GM18502 (cell line): ENCODE measurements at regions not wholly inside any gene's neighbourhood (a gene's known extent, or its start where the extent isn't known, plus 50 kb on each side); places are given as distances from the start of the nearest gene placed in this dataset.
"Not testable (repeated sequence)": the region's sequence is repeated elsewhere in the genome, so short reads cannot be mapped to it uniquely, and the experiment has no call there.

Experiments
- ATAC-seq: cut with Tn5 transposase; IDR thresholded peaks from one replicate; pipeline ENCODE4 v1.9.1; 2021; ENCODE audit warnings: mild to moderate bottlenecking; ENCODE audit not compliant: unreplicated experiment, poor library complexity

GRCh38 chr3:176375519-176375918 is 821.8 kb downstream of the TBL1XR1 start:
- no peak for ATAC-seq

- no peak for ATAC-seq
These were observed 835.0 kb downstream of the TBL1XR1 start for GRCh38 chr3:176362191-176362731.

GRCh38 chr3:176359211-176359610 is 838.1 kb downstream of the TBL1XR1 start:
- ATAC-seq, result no peak

GRCh38 chr3:176357891-176358290 is 839.4 kb downstream of the TBL1XR1 start:
- no peak for ATAC-seq

GRCh38 chr3:176354843-176355242 is 842.4 kb downstream of the TBL1XR1 start:
- no peak for ATAC-seq

GRCh38 chr3:176352716-176353334 is 844.5 kb downstream of the TBL1XR1 start:
- no peak for ATAC-seq

GRCh38 chr3:176351408-176351807 is 845.9 kb downstream of the TBL1XR1 start:
- no peak for ATAC-seq

- ATAC-seq, result no peak
These were observed 847.6 kb downstream of the TBL1XR1 start for GRCh38 chr3:176349706-176350105.

GRCh38 chr3:176347424-176348146 is 849.7 kb downstream of the TBL1XR1 start:
- ATAC-seq, result no peak

- no peak for ATAC-seq
These were observed 855.3 kb downstream of the TBL1XR1 start for GRCh38 chr3:176341963-176342362.

GRCh38 chr3:176328666-176329065 is 868.6 kb downstream of the TBL1XR1 start:
- no peak for ATAC-seq

- no peak for ATAC-seq
These were observed 869.1 kb downstream of the TBL1XR1 start for GRCh38 chr3:176328198-176328597.

- ATAC-seq, result not testable (repeated sequence)
These were observed 870.3 kb downstream of the TBL1XR1 start for GRCh38 chr3:176326894-176327490.

- not testable (repeated sequence) for ATAC-seq
These were observed 875.8 kb downstream of the TBL1XR1 start for GRCh38 chr3:176321532-176321931.

GRCh38 chr3:176321099-176321498 is 876.2 kb downstream of the TBL1XR1 start:
- no peak for ATAC-seq

GRCh38 chr3:176313426-176313825 is 883.9 kb downstream of the TBL1XR1 start:
- no peak for ATAC-seq

- no peak for ATAC-seq
These were observed 886.6 kb downstream of the TBL1XR1 start for GRCh38 chr3:176310641-176311040.

- no peak for ATAC-seq
These were observed 895.0 kb downstream of the TBL1XR1 start for GRCh38 chr3:176302271-176302670.

GRCh38 chr3:176296066-176296597 is 901.1 kb downstream of the TBL1XR1 start:
- ATAC-seq, result no peak

GRCh38 chr3:176293276-176293675 is 904.0 kb downstream of the TBL1XR1 start:
- ATAC-seq, result no peak

GRCh38 chr3:176286476-176287085 is 910.7 kb downstream of the TBL1XR1 start:
- no peak for ATAC-seq
